NCI-H510A (cell line): ENCODE measurements at regions not wholly inside any gene's neighbourhood (a gene's known extent, or its start where the extent isn't known, plus 50 kb on each side); places are given as distances from the start of the nearest gene placed in this dataset.

Experiments
- DNase-seq: peaks from one replicate; lab custom pipeline; 2025; lab: John Stamatoyannopoulos, UW

- no peak for DNase-seq
Measured at GRCh38 chr16:62564291-62564690, 528.1 kb upstream of the CDH8 start.

DNA sequence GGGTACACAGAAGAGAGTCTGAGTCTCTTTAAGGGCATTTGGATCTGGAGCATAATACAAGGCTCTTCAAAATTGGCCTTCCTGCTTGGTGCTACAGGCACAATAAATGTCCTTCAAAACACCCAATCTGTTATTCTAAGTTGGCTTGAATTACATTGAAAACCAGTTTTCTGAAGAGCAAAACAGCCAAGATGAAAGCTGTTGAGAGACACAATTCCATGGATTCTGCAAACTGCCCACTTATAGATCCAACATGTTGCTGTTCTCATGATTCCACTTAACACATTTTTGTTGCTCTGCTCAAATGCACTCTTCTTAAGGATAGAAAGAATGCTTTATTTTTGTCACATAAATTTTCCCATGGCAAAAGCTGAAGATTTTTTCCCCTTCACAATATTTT lies 525.9 kb upstream of the CDH8 start:
- no peak for DNase-seq

- DNase-seq, result no peak
Measured at GRCh38 chr16:62549875-62550274, 513.6 kb upstream of the CDH8 start.

DNA sequence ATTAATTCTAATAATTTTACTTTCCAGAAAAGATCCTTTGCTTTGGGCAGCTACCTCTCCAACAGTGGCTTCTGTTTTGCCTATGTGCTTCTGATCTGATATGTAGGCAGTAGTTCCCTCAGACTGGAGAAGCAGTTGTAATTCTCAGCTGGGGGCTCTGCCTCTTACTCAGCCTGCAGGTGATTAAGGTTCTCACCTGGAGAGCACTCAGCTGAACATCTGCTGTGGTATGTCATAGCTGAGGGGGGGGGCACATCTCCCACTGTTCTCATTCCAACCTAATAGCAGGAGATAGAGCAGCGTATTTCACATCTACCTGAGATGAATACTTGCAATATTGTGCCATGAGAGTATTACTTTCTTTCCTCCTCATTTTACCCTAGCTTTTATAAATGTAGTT lies 511.9 kb upstream of the CDH8 start:
- DNase-seq, result no peak

- DNase-seq, result no peak
Measured at GRCh38 chr16:62546701-62547100, 510.5 kb upstream of the CDH8 start.

DNA sequence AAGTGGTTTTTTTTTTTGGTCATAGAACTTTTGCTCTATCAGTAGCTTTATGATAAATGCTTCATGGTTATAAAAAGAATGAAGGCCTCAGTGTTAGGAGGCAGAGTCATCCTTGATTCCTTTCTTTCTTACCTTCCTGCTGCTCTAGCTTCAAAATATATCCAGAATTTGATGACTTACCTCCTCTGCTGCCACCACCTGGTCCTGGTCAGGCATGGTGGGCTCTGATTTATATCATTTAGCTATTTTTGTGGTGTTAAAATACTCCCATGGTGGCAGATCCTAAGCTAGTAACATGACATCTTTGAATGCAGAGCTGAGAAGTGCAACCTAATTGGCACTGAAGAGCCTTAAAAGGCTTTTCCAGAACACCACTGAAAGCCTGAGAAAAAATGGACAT lies 508.8 kb upstream of the CDH8 start:
- DNase-seq, result no peak

- no peak for DNase-seq
Measured at GRCh38 chr16:62543516-62543915, 507.3 kb upstream of the CDH8 start.

- DNase-seq, result no peak
Measured at GRCh38 chr16:62539657-62540056, 503.4 kb upstream of the CDH8 start.

DNA sequence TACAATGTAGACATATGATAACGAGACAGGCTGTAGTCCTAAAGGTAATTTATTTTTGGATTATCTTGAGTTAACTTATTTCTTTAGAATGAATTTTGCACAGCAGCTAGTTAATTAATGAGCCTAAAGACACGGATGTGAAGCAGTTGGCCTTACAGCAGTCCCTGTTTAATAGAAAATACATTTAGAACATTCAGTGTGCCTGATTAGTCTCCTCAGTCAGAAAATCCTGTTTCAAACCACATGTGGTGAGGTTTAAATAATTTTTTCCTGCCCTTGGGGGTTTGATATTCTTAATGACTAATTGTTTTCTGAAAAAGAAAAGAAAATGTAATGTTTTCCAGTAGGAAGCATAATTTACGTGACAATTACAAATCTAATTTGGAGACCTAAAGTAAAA lies 494.2 kb upstream of the CDH8 start:
- no peak for DNase-seq

DNA sequence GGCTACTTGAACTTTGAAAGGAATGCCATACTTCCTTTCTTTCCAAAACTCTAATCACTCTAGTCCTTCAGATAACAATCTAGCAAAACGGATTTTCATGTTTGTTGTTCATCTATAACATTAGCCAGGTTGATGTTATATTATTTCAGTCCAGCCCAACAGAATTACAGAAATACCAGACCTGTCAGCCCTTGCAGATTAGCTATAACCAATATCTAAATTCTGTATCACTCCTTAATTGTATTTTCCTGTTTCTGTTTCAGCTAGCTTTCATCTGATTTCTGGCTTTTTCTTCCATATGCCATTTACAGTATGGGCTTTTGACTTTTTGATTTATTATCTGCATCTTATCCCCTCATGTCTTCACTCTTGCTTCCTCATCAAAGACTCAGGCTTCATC lies 479.8 kb upstream of the CDH8 start:
- no peak for DNase-seq

DNA sequence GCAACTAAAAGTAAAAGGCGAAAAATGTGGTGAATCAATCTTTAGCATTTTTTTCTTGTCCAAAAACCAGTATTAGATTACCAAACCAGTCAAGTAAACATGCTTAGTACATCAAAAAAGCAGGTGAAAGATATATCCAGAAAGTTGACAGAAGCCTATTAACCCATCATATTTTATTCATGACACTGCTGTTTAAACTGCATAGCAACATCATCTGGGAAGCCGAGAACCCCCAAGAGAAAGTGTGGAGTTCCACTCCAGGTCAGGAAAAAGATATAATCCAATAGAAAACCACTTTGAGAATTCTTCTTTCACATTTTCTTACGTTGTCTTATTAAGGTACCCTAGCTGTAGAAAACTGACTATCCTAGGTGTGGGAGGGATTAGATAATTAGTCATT lies 466.8 kb upstream of the CDH8 start:
- no peak for DNase-seq

GRCh38 chr16:62478903-62479458 lies 442.7 kb upstream of the CDH8 start:
- DNase-seq, result no peak

- no peak for DNase-seq
Measured at GRCh38 chr16:62477796-62478195, 441.6 kb upstream of the CDH8 start.

- no peak for DNase-seq
Measured at GRCh38 chr16:62475573-62475972, 439.3 kb upstream of the CDH8 start.

- DNase-seq, result no peak
Measured at GRCh38 chr16:62462971-62463370, 426.7 kb upstream of the CDH8 start.

GRCh38 chr16:62450291-62450690 lies 414.1 kb upstream of the CDH8 start:
- no peak for DNase-seq

- no peak for DNase-seq
Measured at GRCh38 chr16:62445909-62446308, 409.7 kb upstream of the CDH8 start.

DNA sequence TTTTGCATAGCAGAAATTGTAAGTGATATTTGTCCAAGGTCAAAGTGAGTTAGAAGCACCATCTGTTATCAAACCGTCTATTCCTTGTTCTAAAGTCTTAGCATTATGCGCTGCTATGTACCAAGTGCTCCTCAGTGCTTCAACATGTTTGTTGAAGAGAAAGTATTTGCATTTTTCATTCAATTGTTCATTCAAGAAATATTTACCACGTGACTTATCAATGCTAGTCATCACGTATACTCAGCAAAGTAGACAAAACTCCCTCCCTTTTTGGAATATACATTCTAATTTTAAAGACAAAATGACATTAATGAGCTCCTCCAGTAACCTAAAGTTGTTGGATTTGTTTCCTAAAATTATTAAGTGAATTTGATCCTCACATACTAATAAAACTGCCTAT lies 388.0 kb upstream of the CDH8 start:
- no peak for DNase-seq

GRCh38 chr16:62408760-62409159 lies 372.5 kb upstream of the CDH8 start:
- no peak for DNase-seq

GRCh38 chr16:62406387-62406786 lies 370.1 kb upstream of the CDH8 start:
- DNase-seq, result no peak

DNA sequence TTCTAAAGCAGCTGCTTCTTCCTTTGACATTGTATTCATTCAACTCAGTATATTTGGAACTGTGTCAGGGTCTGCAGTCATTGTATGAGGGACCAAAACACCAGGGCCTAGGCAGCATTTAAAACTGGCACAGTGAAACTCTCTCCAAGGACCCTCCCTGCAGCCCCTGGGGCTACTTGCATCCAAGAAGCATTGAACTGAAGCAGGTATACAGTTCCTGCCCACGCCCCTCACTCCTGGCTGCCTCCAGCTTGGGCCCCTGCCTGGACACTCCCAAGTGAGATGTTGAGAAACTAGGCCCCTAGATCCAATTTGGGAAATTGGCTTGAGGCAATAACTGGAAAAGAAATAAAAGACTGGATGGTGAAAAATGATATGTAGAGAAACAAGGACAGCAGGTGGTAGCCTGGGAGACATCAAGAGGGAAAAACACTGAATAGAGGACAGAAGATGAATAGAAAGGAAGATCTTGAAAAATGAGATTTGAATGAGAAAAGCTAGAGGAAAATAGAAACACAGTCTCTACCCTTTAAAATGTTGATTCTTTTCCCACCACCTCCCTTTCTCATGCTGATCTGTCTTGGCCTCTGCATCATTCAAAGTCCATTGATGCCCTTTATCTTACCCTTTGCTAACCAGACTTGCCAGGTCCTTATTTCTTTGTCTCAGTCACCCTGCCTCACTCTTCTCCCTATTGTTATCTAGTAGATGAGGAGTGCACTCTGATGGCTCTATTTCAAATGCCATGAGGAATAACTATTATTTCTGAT lies 368.8 kb upstream of the CDH8 start:
- no peak for DNase-seq

- no peak for DNase-seq
Measured at GRCh38 chr16:62392698-62393097, 356.5 kb upstream of the CDH8 start.

GRCh38 chr16:62391940-62392339 lies 355.7 kb upstream of the CDH8 start:
- no peak for DNase-seq

GRCh38 chr16:62391134-62391533 lies 354.9 kb upstream of the CDH8 start:
- no peak for DNase-seq
